Right lobe of liver (tissue), 4 donors: ENCODE measurements at regions not wholly inside any gene's neighbourhood (a gene's known extent, or its start where the extent isn't known, plus 50 kb on each side); places are given as distances from the start of the nearest gene placed in this dataset.

ENCODE experiments used
- POLR2A ChIP-seq: fragments of 450-650 bp; IDR thresholded peaks from one replicate; pipeline ENCODE4 v1.6.1; 2017; ENCODE audit warnings: antibody characterized with exemption, mild to moderate bottlenecking
- TF ChIP-seq, protein P1 (sequence below), 4 donors: fragments of 200-600 bp in 3 of 4; fragments of 450-650 bp in 1 of 4; IDR thresholded peaks; one replicate each; pipeline versions ENCODE4 v1.5.1 to v1.8.0; 2016 to 2022; ENCODE audit warnings: antibody characterized with exemption in 4 of 4, mild to moderate bottlenecking in 2 of 4
- donor health status: DM: no; HTN: no; CAD: no.
- donor health status: DM: no; HTN: no; CAD: no.
- donor health status: DM: no; HTN: yes; CAD: no.

- TF ChIP-seq, protein P1, sequence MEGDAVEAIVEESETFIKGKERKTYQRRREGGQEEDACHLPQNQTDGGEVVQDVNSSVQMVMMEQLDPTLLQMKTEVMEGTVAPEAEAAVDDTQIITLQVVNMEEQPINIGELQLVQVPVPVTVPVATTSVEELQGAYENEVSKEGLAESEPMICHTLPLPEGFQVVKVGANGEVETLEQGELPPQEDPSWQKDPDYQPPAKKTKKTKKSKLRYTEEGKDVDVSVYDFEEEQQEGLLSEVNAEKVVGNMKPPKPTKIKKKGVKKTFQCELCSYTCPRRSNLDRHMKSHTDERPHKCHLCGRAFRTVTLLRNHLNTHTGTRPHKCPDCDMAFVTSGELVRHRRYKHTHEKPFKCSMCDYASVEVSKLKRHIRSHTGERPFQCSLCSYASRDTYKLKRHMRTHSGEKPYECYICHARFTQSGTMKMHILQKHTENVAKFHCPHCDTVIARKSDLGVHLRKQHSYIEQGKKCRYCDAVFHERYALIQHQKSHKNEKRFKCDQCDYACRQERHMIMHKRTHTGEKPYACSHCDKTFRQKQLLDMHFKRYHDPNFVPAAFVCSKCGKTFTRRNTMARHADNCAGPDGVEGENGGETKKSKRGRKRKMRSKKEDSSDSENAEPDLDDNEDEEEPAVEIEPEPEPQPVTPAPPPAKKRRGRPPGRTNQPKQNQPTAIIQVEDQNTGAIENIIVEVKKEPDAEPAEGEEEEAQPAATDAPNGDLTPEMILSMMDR (IDR thresholded peaks at IDR 0.05), result no peak
- TF ChIP-seq POLR2A, result no peak
Observed at GRCh38 chr7:91681718-91682117, 198.8 kb downstream of the MTERF1 start.
